HepG2 (cell line): ENCODE measurements at regions not wholly inside any gene's neighbourhood (a gene's known extent, or its start where the extent isn't known, plus 50 kb on each side); places are given as distances from the start of the nearest gene placed in this dataset.

Experiments
- EED ChIP-seq: sonication (generic); formaldehyde crosslinking; IDR thresholded peaks from 2 replicates; pipeline ENCODE4 v1.5.0; 2020; ENCODE audit warnings: mild to moderate bottlenecking, missing genetic modification reagents
- TF ChIP-seq, protein P1 (sequence below): sonication (generic); formaldehyde crosslinking; IDR thresholded peaks from 2 replicates; pipeline ENCODE4 v1.9.0; 2021; ENCODE audit warnings: missing genetic modification reagents, borderline replicate concordance

GRCh38 chr2:52835909-52836308 lies 931.7 kb upstream of the CHAC2 start:
- TF ChIP-seq, protein P1, sequence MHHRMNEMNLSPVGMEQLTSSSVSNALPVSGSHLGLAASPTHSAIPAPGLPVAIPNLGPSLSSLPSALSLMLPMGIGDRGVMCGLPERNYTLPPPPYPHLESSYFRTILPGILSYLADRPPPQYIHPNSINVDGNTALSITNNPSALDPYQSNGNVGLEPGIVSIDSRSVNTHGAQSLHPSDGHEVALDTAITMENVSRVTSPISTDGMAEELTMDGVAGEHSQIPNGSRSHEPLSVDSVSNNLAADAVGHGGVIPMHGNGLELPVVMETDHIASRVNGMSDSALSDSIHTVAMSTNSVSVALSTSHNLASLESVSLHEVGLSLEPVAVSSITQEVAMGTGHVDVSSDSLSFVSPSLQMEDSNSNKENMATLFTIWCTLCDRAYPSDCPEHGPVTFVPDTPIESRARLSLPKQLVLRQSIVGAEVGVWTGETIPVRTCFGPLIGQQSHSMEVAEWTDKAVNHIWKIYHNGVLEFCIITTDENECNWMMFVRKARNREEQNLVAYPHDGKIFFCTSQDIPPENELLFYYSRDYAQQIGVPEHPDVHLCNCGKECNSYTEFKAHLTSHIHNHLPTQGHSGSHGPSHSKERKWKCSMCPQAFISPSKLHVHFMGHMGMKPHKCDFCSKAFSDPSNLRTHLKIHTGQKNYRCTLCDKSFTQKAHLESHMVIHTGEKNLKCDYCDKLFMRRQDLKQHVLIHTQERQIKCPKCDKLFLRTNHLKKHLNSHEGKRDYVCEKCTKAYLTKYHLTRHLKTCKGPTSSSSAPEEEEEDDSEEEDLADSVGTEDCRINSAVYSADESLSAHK (CRISPR knock-in tag) = no peak
- no peak for TF ChIP-seq EED (CRISPR knock-in tag)
